ENCODE measurements at regions not wholly inside any gene's neighbourhood (a gene's known extent, or its start where the extent isn't known, plus 50 kb on each side); places are given as distances from the start of the nearest gene placed in this dataset.

DNA sequence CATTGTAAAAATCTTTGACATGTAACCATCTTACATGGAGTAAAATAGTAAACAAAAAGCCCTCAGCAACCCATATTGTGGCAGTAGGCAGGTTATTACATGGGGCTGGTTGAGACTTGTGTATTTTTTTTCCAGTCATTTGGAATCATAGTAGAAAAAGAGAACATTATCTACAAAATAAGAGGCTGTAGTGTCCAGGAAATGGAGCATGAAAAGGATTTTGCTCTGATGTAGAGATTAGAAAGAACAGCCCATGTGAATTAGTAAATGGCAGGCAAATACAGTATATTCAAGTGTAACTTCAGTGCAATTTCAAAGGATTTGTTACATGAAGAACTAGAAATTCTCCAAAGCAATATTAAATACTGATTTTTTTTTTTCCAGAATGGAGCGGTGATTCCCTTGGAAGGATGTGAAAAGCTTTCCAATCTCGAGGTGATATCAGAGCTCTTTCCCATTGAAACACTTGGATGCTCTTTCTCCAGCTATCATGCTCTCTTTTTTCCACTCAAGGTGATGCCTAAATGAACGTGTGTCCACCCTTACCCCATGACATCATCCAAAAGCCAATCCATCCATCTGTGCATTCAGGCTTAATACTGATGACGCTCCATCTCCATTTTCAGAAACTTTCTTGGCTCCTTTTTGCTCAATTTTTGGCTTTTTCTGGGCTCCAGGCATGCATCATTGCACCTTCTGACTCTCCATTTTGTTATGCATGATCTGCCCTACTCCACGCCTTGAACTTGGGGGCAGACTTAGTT lies 1034.7 kb downstream of the TYW1 start:
- TF ChIP-seq, protein P1, sequence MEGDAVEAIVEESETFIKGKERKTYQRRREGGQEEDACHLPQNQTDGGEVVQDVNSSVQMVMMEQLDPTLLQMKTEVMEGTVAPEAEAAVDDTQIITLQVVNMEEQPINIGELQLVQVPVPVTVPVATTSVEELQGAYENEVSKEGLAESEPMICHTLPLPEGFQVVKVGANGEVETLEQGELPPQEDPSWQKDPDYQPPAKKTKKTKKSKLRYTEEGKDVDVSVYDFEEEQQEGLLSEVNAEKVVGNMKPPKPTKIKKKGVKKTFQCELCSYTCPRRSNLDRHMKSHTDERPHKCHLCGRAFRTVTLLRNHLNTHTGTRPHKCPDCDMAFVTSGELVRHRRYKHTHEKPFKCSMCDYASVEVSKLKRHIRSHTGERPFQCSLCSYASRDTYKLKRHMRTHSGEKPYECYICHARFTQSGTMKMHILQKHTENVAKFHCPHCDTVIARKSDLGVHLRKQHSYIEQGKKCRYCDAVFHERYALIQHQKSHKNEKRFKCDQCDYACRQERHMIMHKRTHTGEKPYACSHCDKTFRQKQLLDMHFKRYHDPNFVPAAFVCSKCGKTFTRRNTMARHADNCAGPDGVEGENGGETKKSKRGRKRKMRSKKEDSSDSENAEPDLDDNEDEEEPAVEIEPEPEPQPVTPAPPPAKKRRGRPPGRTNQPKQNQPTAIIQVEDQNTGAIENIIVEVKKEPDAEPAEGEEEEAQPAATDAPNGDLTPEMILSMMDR (IDR thresholded peaks at IDR 0.05; ENCODE audit: control extremely low read depth in 1 of 3, insufficient read depth in 1 of 3, low read depth in 1 of 3, low read length in 3 of 3), result no peak
- TF ChIP-seq E2F6 (IDR thresholded peaks at IDR 0.05), result no peak
- no peak for TF ChIP-seq MAFK (IDR thresholded peaks at IDR 0.05; ENCODE audit: low read depth, low read length)
- no peak for TF ChIP-seq POLR2A (IDR thresholded peaks at IDR 0.05; ENCODE audit: control extremely low read depth in 1 of 2, low read depth in 2 of 2, low read length in 2 of 2)
- TF ChIP-seq, protein P2, sequence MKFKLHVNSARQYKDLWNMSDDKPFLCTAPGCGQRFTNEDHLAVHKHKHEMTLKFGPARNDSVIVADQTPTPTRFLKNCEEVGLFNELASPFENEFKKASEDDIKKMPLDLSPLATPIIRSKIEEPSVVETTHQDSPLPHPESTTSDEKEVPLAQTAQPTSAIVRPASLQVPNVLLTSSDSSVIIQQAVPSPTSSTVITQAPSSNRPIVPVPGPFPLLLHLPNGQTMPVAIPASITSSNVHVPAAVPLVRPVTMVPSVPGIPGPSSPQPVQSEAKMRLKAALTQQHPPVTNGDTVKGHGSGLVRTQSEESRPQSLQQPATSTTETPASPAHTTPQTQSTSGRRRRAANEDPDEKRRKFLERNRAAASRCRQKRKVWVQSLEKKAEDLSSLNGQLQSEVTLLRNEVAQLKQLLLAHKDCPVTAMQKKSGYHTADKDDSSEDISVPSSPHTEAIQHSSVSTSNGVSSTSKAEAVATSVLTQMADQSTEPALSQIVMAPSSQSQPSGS (IDR thresholded peaks at IDR 0.05; ENCODE audit: low read length), result no peak
- no peak for TF ChIP-seq POU5F1 (IDR thresholded peaks at IDR 0.05; ENCODE audit: low read depth, low read length)

All from H1 (cell line).